GM12878 (cell line): ENCODE measurements at regions not wholly inside any gene's neighbourhood (a gene's known extent, or its start where the extent isn't known, plus 50 kb on each side); places are given as distances from the start of the nearest gene placed in this dataset.

Experiments used
- ATAC-seq: fragments of 200-7000 bp; cut with Tn5 transposase; 3 replicates; pipeline ENCODE4 v1.9.1; 2020; ENCODE audit warnings: mild to moderate bottlenecking, moderate library complexity
- BruUV-seq: library from RNA; stranded (reverse); fragments of 400-500 nt; replicated peaks from 2 replicates; lab custom pipeline; 2021; lab: Mats Ljungman, UMichigan
- CTCF ChIA-PET: fragments of 300-600 bp; sonication (Branson Sonifier 250); formaldehyde crosslinking; extraction: SDS; loops from one replicate; lab custom pipeline; 2021; ENCODE audit warnings: inconsistent platforms; lab: Yijun Ruan, JAX
- POLR2A ChIA-PET: fragments of 350-600 bp; formaldehyde crosslinking; extraction: SDS; loops from one replicate; lab custom pipeline; 2021; ENCODE audit warnings: inconsistent platforms; lab: Charles Lee
- RAD21 ChIA-PET: fragments of 300-600 bp; sonication (Branson Sonifier 250); formaldehyde crosslinking; loops from one replicate; lab custom pipeline; 2023; ENCODE audit warnings: antibody characterized with exemption; ENCODE audit not compliant: unreplicated experiment; lab: Charles Lee
- SMC1A ChIA-PET: fragments of 300-600 bp; sonication (Branson Sonifier 250); formaldehyde crosslinking; loops from one replicate; lab custom pipeline; 2023; ENCODE audit not compliant: unreplicated experiment, uncharacterized antibody; lab: Charles Lee
- DNase-seq: peaks from one replicate; pipeline ENCODE4 v3.0.0-alpha.2; 2011; ENCODE audit warnings: low read depth, low spot score
- FAIRE-seq: peaks from 3 replicates; lab custom pipeline; 2011; peaks lifted over from hg19 to GRCh38; lab: Jason Lieb, UNC
- H2AFZ ChIP-seq: 2 replicates; pipeline ENCODE4 v1.6.0; 2011; ENCODE audit warnings: low read depth, low read length, control low read depth; ENCODE audit not compliant: control insufficient read depth
- H3K27ac ChIP-seq: 2 replicates; pipeline ENCODE4 v1.5.1; 2011; ENCODE audit warnings: control low read depth; ENCODE audit not compliant: control insufficient read depth, insufficient read depth
- H3K27me3 ChIP-seq, 2 experiments: replicated peaks in 1 of 2; 2 replicates each; pipeline versions ENCODE4 v1.6.0 to v1.6.1; 2011; ENCODE audit warnings: low read length in 1 of 2; ENCODE audit not compliant: control insufficient read depth in 2 of 2, insufficient read depth in 2 of 2
- H3K36me3 ChIP-seq, 2 experiments: 2 replicates each; pipeline ENCODE4 v1.5.1; 2011; ENCODE audit warnings: low read length in 1 of 2; ENCODE audit not compliant: control insufficient read depth in 2 of 2, insufficient read depth in 2 of 2
- H3K4me1 ChIP-seq: 2 replicates; pipeline ENCODE4 v1.6.1; 2011; ENCODE audit warnings: mild to moderate bottlenecking, low read length, moderate library complexity, mixed read lengths; ENCODE audit not compliant: control insufficient read depth, insufficient read depth
- H3K4me2 ChIP-seq: 2 replicates; pipeline ENCODE4 v1.6.0; 2011; ENCODE audit warnings: control low read depth; ENCODE audit not compliant: control insufficient read depth, insufficient read depth
- H3K4me3 ChIP-seq: fragments of 200-600 bp; sonication (generic); 2 replicates; pipeline ENCODE4 v1.5.1; 2016
- H3K79me2 ChIP-seq: 2 replicates; pipeline ENCODE4 v1.6.0; 2011; ENCODE audit warnings: low read length; ENCODE audit not compliant: control insufficient read depth, insufficient read depth
- H3K9ac ChIP-seq: 2 replicates; pipeline ENCODE4 v1.8.0; 2011; ENCODE audit warnings: low read length, control low read depth, mixed read lengths; ENCODE audit not compliant: control insufficient read depth, insufficient read depth
- H3K9me3 ChIP-seq: replicated peaks from 3 replicates; pipeline ENCODE4 v1.5.1; 2011; ENCODE audit warnings: mild to moderate bottlenecking, low read length; ENCODE audit not compliant: control insufficient read depth, insufficient read depth
- H4K20me1 ChIP-seq: 2 replicates; pipeline ENCODE4 v1.6.0; 2011; ENCODE audit not compliant: control insufficient read depth, insufficient read depth
- GABPA ChIP-seq: IDR thresholded peaks from 2 replicates; pipeline ENCODE4 v1.6.1; 2014; ENCODE audit warnings: antibody characterized with exemption, low read depth, mild to moderate bottlenecking, inconsistent platforms
- GATAD2B ChIP-seq: fragments of 450-650 bp; conservative IDR thresholded peaks from 2 replicates; pipeline ENCODE4 v1.6.1; 2017; ENCODE audit warnings: low read depth, mild to moderate bottlenecking, moderate library complexity
- IKZF2 ChIP-seq, 2 experiments: fragments of 450-650 bp; IDR thresholded peaks; 2 replicates each; pipeline ENCODE4 v1.6.1; 2017; ENCODE audit warnings: mild to moderate bottlenecking in 2 of 2, moderate library complexity in 2 of 2
- MYB ChIP-seq: fragments of 150-350 bp; IDR thresholded peaks from 2 replicates; pipeline ENCODE4 v1.6.1; 2014; ENCODE audit warnings: mild to moderate bottlenecking, low read depth, low read length, borderline replicate concordance
- REST ChIP-seq: IDR thresholded peaks from 2 replicates; pipeline ENCODE4 v1.6.1; 2012; ENCODE audit warnings: mild to moderate bottlenecking, low read depth, low read length
- WGBS: methylation state at CpG from one replicate; pipeline ENCODE4 v1.1.6; 2016; ENCODE audit warnings: low lambda C conversion rate; ENCODE audit not compliant: insufficient replicate concordance, insufficient coverage; ENCODE audit errors: missing lambda C conversion rate; 5-methylcytosine and 5-hydroxymethylcytosine counted together
- in situ Hi-C: fragments of 300-500 bp; cut with MboI; formaldehyde crosslinking; loops from 9 replicates; pipeline ENCODE4 v1.14.3; 2018; ENCODE audit warnings: mixed read lengths
- intact Hi-C: fragments of 100-400 bp; cut with micrococcal nuclease; formaldehyde crosslinking; loops from one replicate; pipeline ENCODE4 v1.14.2; 2022; ENCODE audit not compliant: unreplicated experiment

- no peaks in the 10 kb centered on the region for H3K9me3 ChIP-seq
- TF ChIP-seq GABPA, result no peak
- TF ChIP-seq GATAD2B, result no peak
- no peak for TF ChIP-seq REST
- no peak for TF ChIP-seq MYB
- TF ChIP-seq IKZF2 (IDR thresholded peaks at IDR 0.05), result no peak
- H3K27ac ChIP-seq, result no peak overlapping the region
- no peak overlapping the region for H3K9ac ChIP-seq
- no peaks in the 10 kb centered on the region for H3K79me2 ChIP-seq
- H3K36me3 ChIP-seq, result no peaks in the 10 kb centered on the region
- ChIA-PET RAD21 (no interaction called here), SMC1A (interaction anchor here (2.2 kb wide), 1 partner anchor 10 kb away, joined by 6 read pairs; no protein-coding TSS in a partner anchor), POLR2A (no interaction called here), CTCF (no interaction called here)
- H4K20me1 ChIP-seq, result no peaks in the 10 kb centered on the region
- WGBS, result 0% methylated on average over 2 of the region's 2 CpGs
- DNase-seq, result no peak
- BruUV-seq, result no TSS peak
- H2AFZ ChIP-seq, result no peak overlapping the region
- H3K27me3 ChIP-seq, result no peaks in the 10 kb centered on the region
- in situ Hi-C loops (no loop called here), intact Hi-C loops (no loop called here)
- H3K4me1 ChIP-seq, result no peaks in the 10 kb centered on the region
- FAIRE-seq, result no peak
- H3K4me2 ChIP-seq, result no peak overlapping the region
- no peak overlapping the region for H3K4me3 ChIP-seq
- ATAC-seq, result no peak
Observed at GRCh38 chr11:106473089-106473722, 395.7 kb downstream of the AASDHPPT start.
